Fibroblast of lung (primary cell): ENCODE measurements at regions not wholly inside any gene's neighbourhood (a gene's known extent, or its start where the extent isn't known, plus 50 kb on each side); places are given as distances from the start of the nearest gene placed in this dataset.

Experiments
- DNase-seq, 2 donors: peaks; one replicate each; pipeline versions ENCODE4 v3.0.0 to v3.0.0-alpha.2; 2010; ENCODE audit warnings: low read depth in 2 of 2
- H2AFZ ChIP-seq: 2 replicates; pipeline ENCODE4 v1.5.1; 2012; ENCODE audit warnings: low read length, control low read depth, inconsistent platforms
- H3K27ac ChIP-seq: 2 replicates; pipeline ENCODE4 v1.5.1; 2011; ENCODE audit warnings: low read length, control low read depth; ENCODE audit not compliant: insufficient read depth
- H3K27me3 ChIP-seq: 2 replicates; pipeline ENCODE4 v1.5.1; 2011; ENCODE audit warnings: mild to moderate bottlenecking, low read length; ENCODE audit not compliant: control insufficient read depth, insufficient read depth
- H3K36me3 ChIP-seq: 2 replicates; pipeline ENCODE4 v1.5.1; 2011; ENCODE audit warnings: low read length; ENCODE audit not compliant: control insufficient read depth, insufficient read depth
- H3K4me1 ChIP-seq: 2 replicates; pipeline ENCODE4 v1.5.1; 2011; ENCODE audit warnings: low read length; ENCODE audit not compliant: control insufficient read depth, insufficient read depth; ENCODE audit errors: extremely low read depth
- H3K4me2 ChIP-seq: 2 replicates; pipeline ENCODE4 v1.5.1; 2011; ENCODE audit warnings: low read length, control low read depth; ENCODE audit not compliant: insufficient read depth; ENCODE audit errors: extremely low read depth
- H3K4me3 ChIP-seq, 4 experiments: fragments of 200-600 bp in 1 of 4; sonication (generic) in 1 of 4; replicated peaks in 1 of 4; 2 replicates each; pipeline ENCODE4 v1.5.1; 2011 to 2016; ENCODE audit warnings: low read length in 4 of 4, low read depth in 3 of 4, mild to moderate bottlenecking in 3 of 4, control low read depth in 2 of 4, inconsistent platforms in 1 of 4, mixed read lengths in 1 of 4; ENCODE audit not compliant: insufficient read depth in 1 of 4; ENCODE audit errors: control extremely low read depth in 1 of 4
- H3K79me2 ChIP-seq: 2 replicates; pipeline ENCODE4 v1.5.1; 2012; ENCODE audit warnings: mild to moderate bottlenecking, low read length, inconsistent platforms; ENCODE audit not compliant: control insufficient read depth, insufficient read depth
- H3K9ac ChIP-seq: 2 replicates; pipeline ENCODE4 v1.5.1; 2011; ENCODE audit warnings: mild to moderate bottlenecking, low read length, control low read depth; ENCODE audit not compliant: insufficient read depth
- H3K9me3 ChIP-seq: 2 replicates; pipeline ENCODE4 v1.5.1; 2012; ENCODE audit warnings: low read depth, low read length; ENCODE audit not compliant: control insufficient read depth, insufficient read depth
- H4K20me1 ChIP-seq: 2 replicates; pipeline ENCODE4 v1.5.1; 2011; ENCODE audit warnings: low read length; ENCODE audit not compliant: control insufficient read depth, insufficient read depth; ENCODE audit errors: extremely low read depth
- EZH2 ChIP-seq: IDR thresholded peaks from 2 replicates; pipeline ENCODE4 v1.5.1; 2012; ENCODE audit warnings: low read length, control low read depth, mild to moderate bottlenecking; ENCODE audit errors: missing control alignments
- TF ChIP-seq, protein P1 (sequence below), 2 donors: IDR thresholded peaks in 1 of 2; conservative IDR thresholded peaks in 1 of 2; 1 replicate in 1 of 2; 2 replicates in 1 of 2; pipeline ENCODE4 v1.5.1; 2011 to 2012; ENCODE audit warnings: low read length in 2 of 2, control low read depth in 1 of 2, inconsistent platforms in 1 of 2, low read depth in 1 of 2, mild to moderate bottlenecking in 1 of 2

DNA sequence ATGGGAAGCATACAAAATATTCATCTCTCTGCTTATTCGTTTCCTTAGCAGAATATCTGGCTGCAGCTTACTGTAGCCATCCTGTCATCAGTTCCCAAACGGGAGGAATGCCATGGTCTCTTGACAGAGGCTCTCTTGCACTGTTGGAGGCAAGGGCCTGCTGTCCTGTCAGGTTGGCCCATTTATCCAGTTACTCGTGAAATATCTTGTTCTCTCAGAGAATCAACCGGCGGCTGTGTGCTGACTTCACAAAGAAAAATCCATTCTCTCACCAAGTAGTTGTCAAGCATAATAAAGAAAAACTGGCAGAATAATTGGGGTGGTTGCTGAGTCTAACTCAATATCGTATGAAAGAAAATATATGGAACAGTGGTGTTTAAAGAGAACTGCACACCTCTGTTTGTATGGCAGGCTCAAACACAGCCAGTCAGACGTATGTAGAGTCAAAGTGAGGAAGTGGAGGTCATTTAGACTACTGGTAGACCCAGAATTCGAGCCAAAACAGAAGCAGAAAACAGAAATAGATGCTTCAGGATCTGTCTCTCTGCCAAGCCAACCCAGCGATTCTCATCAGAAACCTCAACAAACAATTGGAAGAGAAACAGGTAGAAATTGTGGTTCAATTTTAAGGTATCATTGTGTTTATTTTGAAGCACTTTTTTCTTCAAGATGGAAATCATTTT, 349.2 kb upstream of the PRKCQ start:
- no peak for DNase-seq
- no peak overlapping the region for H2AFZ ChIP-seq
- no peak overlapping the region for H3K27ac ChIP-seq
- no peak overlapping the region for H3K9ac ChIP-seq
- no peak overlapping the region for H3K4me2 ChIP-seq
- no peaks in the 10 kb centered on the region for H3K36me3 ChIP-seq
- H3K4me1 ChIP-seq, result no peaks in the 10 kb centered on the region
- H3K79me2 ChIP-seq, result no peaks in the 10 kb centered on the region
- no peak overlapping the region for H3K4me3 ChIP-seq
- TF ChIP-seq, protein P1, sequence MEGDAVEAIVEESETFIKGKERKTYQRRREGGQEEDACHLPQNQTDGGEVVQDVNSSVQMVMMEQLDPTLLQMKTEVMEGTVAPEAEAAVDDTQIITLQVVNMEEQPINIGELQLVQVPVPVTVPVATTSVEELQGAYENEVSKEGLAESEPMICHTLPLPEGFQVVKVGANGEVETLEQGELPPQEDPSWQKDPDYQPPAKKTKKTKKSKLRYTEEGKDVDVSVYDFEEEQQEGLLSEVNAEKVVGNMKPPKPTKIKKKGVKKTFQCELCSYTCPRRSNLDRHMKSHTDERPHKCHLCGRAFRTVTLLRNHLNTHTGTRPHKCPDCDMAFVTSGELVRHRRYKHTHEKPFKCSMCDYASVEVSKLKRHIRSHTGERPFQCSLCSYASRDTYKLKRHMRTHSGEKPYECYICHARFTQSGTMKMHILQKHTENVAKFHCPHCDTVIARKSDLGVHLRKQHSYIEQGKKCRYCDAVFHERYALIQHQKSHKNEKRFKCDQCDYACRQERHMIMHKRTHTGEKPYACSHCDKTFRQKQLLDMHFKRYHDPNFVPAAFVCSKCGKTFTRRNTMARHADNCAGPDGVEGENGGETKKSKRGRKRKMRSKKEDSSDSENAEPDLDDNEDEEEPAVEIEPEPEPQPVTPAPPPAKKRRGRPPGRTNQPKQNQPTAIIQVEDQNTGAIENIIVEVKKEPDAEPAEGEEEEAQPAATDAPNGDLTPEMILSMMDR (conservative IDR thresholded peaks at IDR 0.05 in 1 of 2, IDR thresholded peaks at IDR 0.05 in 1 of 2; ENCODE audit: low read depth in 1 of 2, low read length in 2 of 2), result no peak
- no peak for TF ChIP-seq EZH2
- H3K27me3 ChIP-seq, result no peaks in the 10 kb centered on the region
- H3K9me3 ChIP-seq, result no peaks in the 10 kb centered on the region
- no peaks in the 10 kb centered on the region for H4K20me1 ChIP-seq

DNA sequence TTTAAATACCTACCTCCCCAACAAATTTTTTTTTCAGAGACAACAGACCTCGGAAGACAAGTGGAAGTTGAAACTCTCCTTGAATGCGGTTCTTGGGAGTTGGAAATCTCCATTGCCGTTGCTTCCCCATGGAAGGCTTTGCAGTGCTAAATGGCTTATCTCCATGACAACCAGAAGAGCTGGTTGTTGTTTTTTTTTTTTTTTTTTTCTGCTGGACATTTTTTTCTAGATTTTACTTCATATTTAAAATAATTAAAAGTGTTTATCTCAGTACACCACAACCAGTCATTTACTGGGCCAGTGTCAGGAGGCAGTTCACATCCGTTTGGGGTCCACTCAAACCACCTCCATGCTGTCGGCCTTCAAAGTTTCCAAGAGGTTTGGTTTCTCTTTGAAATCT, 348.5 kb upstream of the PRKCQ start:
- Histone ChIP-seq H3K27ac (no peak overlapping the region), H2AFZ (no peak overlapping the region)

DNA sequence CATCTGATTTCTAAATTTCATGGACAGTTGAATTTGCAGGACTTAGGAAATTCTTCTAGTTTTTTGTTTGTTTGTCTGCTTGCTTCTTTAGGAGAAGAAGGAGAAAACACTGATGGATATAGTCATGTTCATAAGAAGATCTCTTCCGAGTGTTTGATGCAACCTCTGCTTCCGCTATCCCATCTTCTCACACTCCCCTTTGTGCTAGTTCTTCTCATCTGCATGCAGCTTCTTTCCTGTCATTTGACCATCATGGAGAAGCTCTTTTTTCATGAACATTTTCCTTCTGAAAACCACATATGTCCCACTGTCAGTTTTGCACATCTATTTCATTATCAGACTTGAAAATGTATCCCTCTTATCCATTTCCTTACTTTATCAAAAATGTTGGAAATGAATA, 346.9 kb upstream of the PRKCQ start:
- H2AFZ ChIP-seq, result no peak overlapping the region
- no peak overlapping the region for H3K4me3 ChIP-seq
- H3K9ac ChIP-seq, result no peak overlapping the region
- no peaks in the 10 kb centered on the region for H3K79me2 ChIP-seq
- no peaks in the 10 kb centered on the region for H3K4me1 ChIP-seq
- no peaks in the 10 kb centered on the region for H3K9me3 ChIP-seq
- no peaks in the 10 kb centered on the region for H3K36me3 ChIP-seq
- no peaks in the 10 kb centered on the region for H3K27me3 ChIP-seq
- no peak overlapping the region for H3K4me2 ChIP-seq
- TF ChIP-seq, protein P1 (conservative IDR thresholded peaks at IDR 0.05 in 1 of 2, IDR thresholded peaks at IDR 0.05 in 1 of 2; ENCODE audit: low read depth in 1 of 2, low read length in 2 of 2), result no peak
- no peak for TF ChIP-seq EZH2
- DNase-seq, result no peak
- H3K27ac ChIP-seq, result no peak overlapping the region
- H4K20me1 ChIP-seq, result no peaks in the 10 kb centered on the region

More for the DNA sequence above, 348.5 kb upstream of the PRKCQ start:
- DNase-seq, result peak in 1 of 2 donors; percentile 6
- Histone ChIP-seq H3K27me3 (no peaks in the 10 kb centered on the region), H3K79me2 (no peaks in the 10 kb centered on the region), H3K36me3 (no peaks in the 10 kb centered on the region), H3K4me2 (no peak overlapping the region), H3K4me3 (no peak overlapping the region), H4K20me1 (no peaks in the 10 kb centered on the region), H3K9ac (no peak overlapping the region), H3K9me3 (no peaks in the 10 kb centered on the region), H3K4me1 (no peaks in the 10 kb centered on the region)
- TF ChIP-seq, protein P1 (conservative IDR thresholded peaks at IDR 0.05 in 1 of 2, IDR thresholded peaks at IDR 0.05 in 1 of 2; ENCODE audit: low read depth in 1 of 2, low read length in 2 of 2), result no peak
- TF ChIP-seq EZH2, result no peak
